ENCODE measurements at regions not wholly inside any gene's neighbourhood (a gene's known extent, or its start where the extent isn't known, plus 50 kb on each side); places are given as distances from the start of the nearest gene placed in this dataset.

DNA sequence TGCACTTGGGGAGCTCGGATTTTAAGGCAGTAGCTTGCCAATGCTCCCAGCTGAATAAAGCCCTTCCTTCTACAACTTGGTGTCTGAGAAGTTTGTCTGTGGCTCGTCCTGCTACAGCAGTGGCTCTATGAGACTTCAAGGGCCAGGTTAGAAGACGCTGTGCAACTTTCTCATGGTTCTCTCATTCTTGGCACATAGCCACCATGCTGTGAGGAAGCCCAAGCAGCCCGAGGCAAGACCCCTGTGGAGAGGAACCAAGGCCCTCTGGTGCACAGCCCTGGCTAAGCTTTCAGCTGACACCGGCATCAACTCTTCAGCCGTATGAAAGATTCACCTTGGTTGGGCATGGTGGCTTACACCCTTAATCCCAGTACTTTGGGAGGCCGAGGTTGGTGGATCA, 116.9 kb upstream of the EEF2KMT start:
- TF ChIP-seq, protein P1, sequence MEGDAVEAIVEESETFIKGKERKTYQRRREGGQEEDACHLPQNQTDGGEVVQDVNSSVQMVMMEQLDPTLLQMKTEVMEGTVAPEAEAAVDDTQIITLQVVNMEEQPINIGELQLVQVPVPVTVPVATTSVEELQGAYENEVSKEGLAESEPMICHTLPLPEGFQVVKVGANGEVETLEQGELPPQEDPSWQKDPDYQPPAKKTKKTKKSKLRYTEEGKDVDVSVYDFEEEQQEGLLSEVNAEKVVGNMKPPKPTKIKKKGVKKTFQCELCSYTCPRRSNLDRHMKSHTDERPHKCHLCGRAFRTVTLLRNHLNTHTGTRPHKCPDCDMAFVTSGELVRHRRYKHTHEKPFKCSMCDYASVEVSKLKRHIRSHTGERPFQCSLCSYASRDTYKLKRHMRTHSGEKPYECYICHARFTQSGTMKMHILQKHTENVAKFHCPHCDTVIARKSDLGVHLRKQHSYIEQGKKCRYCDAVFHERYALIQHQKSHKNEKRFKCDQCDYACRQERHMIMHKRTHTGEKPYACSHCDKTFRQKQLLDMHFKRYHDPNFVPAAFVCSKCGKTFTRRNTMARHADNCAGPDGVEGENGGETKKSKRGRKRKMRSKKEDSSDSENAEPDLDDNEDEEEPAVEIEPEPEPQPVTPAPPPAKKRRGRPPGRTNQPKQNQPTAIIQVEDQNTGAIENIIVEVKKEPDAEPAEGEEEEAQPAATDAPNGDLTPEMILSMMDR (optimal IDR thresholded peaks at IDR 0.05 in 1 of 3, IDR thresholded peaks at IDR 0.05 in 1 of 3, conservative IDR thresholded peaks at IDR 0.05 in 1 of 3; ENCODE audit: extremely low read depth in 1 of 3, insufficient read depth in 2 of 3, low read length in 3 of 3) = no peak
- no peak for TF ChIP-seq EZH2 (IDR thresholded peaks at IDR 0.05; ENCODE audit: low read length)

Data from keratinocyte (primary cell).